Fibroblast of peridontal ligament (primary cell): ENCODE measurements at regions not wholly inside any gene's neighbourhood (a gene's known extent, or its start where the extent isn't known, plus 50 kb on each side); places are given as distances from the start of the nearest gene placed in this dataset.
"Not testable (repeated sequence)": the region's sequence is repeated elsewhere in the genome, so short reads cannot be mapped to it uniquely, and the experiment has no call there.

Source experiments
- DNase-seq: peaks from one replicate; pipeline ENCODE4 v3.0.0-alpha.2; 2010; ENCODE audit errors: extremely low read depth

- DNase-seq, result no peak
Measured at GRCh38 chr21:38039841-38040240, 123.6 kb upstream of the KCNJ6 start.

GRCh38 chr21:38041493-38041892, 125.2 kb upstream of the KCNJ6 start:
- DNase-seq, result no peak

GRCh38 chr21:38042246-38042645, 126.0 kb upstream of the KCNJ6 start:
- no peak for DNase-seq

- no peak for DNase-seq
Measured at GRCh38 chr21:38048167-38048566, 131.9 kb upstream of the KCNJ6 start.

GRCh38 chr21:38054334-38054733, 138.1 kb upstream of the KCNJ6 start:
- no peak for DNase-seq

GRCh38 chr21:38056481-38056880, 140.2 kb upstream of the KCNJ6 start:
- DNase-seq, result no peak

- DNase-seq, result no peak
Measured at GRCh38 chr21:38057626-38058025, 141.4 kb upstream of the KCNJ6 start.

GRCh38 chr21:38060533-38060932, 144.3 kb upstream of the KCNJ6 start:
- DNase-seq, result no peak

GRCh38 chr21:38067086-38067739, 151.0 kb upstream of the KCNJ6 start:
- peak; percentile 22 for DNase-seq

- no peak for DNase-seq
Measured at GRCh38 chr21:38072489-38072888, 156.2 kb upstream of the KCNJ6 start.

- no peak for DNase-seq
Measured at GRCh38 chr21:38075833-38076587, 159.8 kb upstream of the KCNJ6 start.

GRCh38 chr21:38077569-38077968, 161.3 kb upstream of the KCNJ6 start:
- DNase-seq, result peak; percentile 20

GRCh38 chr21:38080888-38081287, 164.6 kb upstream of the KCNJ6 start:
- no peak for DNase-seq

GRCh38 chr21:38081708-38082107, 165.5 kb upstream of the KCNJ6 start:
- DNase-seq, result no peak

- DNase-seq, result no peak
Measured at GRCh38 chr21:38082936-38083485, 166.8 kb upstream of the KCNJ6 start.

GRCh38 chr21:38083535-38083934, 167.3 kb upstream of the KCNJ6 start:
- no peak for DNase-seq

- no peak for DNase-seq
Measured at GRCh38 chr21:38086580-38086979, 170.2 kb upstream of the KCNJ15 start.

- DNase-seq, result no peak
Measured at GRCh38 chr21:38088916-38089762, 167.7 kb upstream of the KCNJ15 start.

GRCh38 chr21:38089763-38090046, 167.1 kb upstream of the KCNJ15 start:
- no peak for DNase-seq

GRCh38 chr21:38091061-38091460, 165.7 kb upstream of the KCNJ15 start:
- not testable (repeated sequence) for DNase-seq

GRCh38 chr21:38092051-38092450, 164.7 kb upstream of the KCNJ15 start:
- DNase-seq, result no peak

- DNase-seq, result no peak
Measured at GRCh38 chr21:38095220-38095619, 161.6 kb upstream of the KCNJ15 start.
